ENCODE measurements at regions not wholly inside any gene's neighbourhood (a gene's known extent, or its start where the extent isn't known, plus 50 kb on each side); places are given as distances from the start of the nearest gene placed in this dataset.

GRCh38 chr4:128346054-128346716 is 58.6 kb upstream of the PGRMC2 start:
- Mint-ChIP-seq H3K9me3 (ENCODE audit: unreplicated experiment) (no peaks in the 10 kb centered on the region), H3K4me3 (ENCODE audit: unreplicated experiment) (no peak overlapping the region), H3K27ac (ENCODE audit: low read depth, unreplicated experiment) (no peak overlapping the region), H3K27me3 (ENCODE audit: insufficient read depth, unreplicated experiment) (no peaks in the 10 kb centered on the region), H3K4me1 (ENCODE audit: insufficient read depth, unreplicated experiment) (peaks cover 24% of the 10 kb centered on the region), H3K36me3 (ENCODE audit: insufficient read depth, unreplicated experiment) (no peaks in the 10 kb centered on the region)
- intact Hi-C loops (cut with micrococcal nuclease): no loop called here
- ChIA-PET CTCF (interaction anchor here (0.6 to 0.7 kb wide), 3 partner anchors 11 to 1263 kb away, joined by 3 to 5 read pairs (median 3); no protein-coding TSS in a partner anchor), POLR2A (interaction anchor here (1.0 kb wide), 1 partner anchor 19 kb away, joined by 3 read pairs; no protein-coding TSS in a partner anchor)
- TF ChIP-seq, protein P1, sequence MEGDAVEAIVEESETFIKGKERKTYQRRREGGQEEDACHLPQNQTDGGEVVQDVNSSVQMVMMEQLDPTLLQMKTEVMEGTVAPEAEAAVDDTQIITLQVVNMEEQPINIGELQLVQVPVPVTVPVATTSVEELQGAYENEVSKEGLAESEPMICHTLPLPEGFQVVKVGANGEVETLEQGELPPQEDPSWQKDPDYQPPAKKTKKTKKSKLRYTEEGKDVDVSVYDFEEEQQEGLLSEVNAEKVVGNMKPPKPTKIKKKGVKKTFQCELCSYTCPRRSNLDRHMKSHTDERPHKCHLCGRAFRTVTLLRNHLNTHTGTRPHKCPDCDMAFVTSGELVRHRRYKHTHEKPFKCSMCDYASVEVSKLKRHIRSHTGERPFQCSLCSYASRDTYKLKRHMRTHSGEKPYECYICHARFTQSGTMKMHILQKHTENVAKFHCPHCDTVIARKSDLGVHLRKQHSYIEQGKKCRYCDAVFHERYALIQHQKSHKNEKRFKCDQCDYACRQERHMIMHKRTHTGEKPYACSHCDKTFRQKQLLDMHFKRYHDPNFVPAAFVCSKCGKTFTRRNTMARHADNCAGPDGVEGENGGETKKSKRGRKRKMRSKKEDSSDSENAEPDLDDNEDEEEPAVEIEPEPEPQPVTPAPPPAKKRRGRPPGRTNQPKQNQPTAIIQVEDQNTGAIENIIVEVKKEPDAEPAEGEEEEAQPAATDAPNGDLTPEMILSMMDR (IDR thresholded peaks at IDR 0.05; ENCODE audit: unreplicated experiment): no peak
- no peak for DNase-seq (ENCODE audit: unreplicated experiment)
- no TSS peak for BruUV-seq (replicated peaks)

GRCh38 chr4:128345650-128346049 is 58.0 kb upstream of the PGRMC2 start:
- peaks cover 24% of the 10 kb centered on the region for H3K4me1 Mint-ChIP-seq (ENCODE audit: insufficient read depth, unreplicated experiment)
- no peak overlapping the region for H3K27ac Mint-ChIP-seq (ENCODE audit: low read depth, unreplicated experiment)
- TF ChIP-seq, protein P1 (IDR thresholded peaks at IDR 0.05; ENCODE audit: unreplicated experiment): no peak
- POLR2A ChIA-PET: interaction anchor here (1.0 kb wide), 1 partner anchor 18 kb away, joined by 3 read pairs; no protein-coding TSS in a partner anchor
- CTCF ChIA-PET: interaction anchor here (0.6 to 0.9 kb wide), 4 partner anchors 12 to 109 kb away, joined by 3 read pairs; no protein-coding TSS in a partner anchor
- H3K4me3 Mint-ChIP-seq (ENCODE audit: unreplicated experiment): no peak overlapping the region
- H3K9me3 Mint-ChIP-seq (ENCODE audit: unreplicated experiment): no peaks in the 10 kb centered on the region
- no TSS peak for BruUV-seq (replicated peaks)
- DNase-seq (ENCODE audit: unreplicated experiment): no peak
- H3K27me3 Mint-ChIP-seq (ENCODE audit: insufficient read depth, unreplicated experiment): no peaks in the 10 kb centered on the region
- intact Hi-C loops (cut with micrococcal nuclease): no loop called here
- no peaks in the 10 kb centered on the region for H3K36me3 Mint-ChIP-seq (ENCODE audit: insufficient read depth, unreplicated experiment)

DNA sequence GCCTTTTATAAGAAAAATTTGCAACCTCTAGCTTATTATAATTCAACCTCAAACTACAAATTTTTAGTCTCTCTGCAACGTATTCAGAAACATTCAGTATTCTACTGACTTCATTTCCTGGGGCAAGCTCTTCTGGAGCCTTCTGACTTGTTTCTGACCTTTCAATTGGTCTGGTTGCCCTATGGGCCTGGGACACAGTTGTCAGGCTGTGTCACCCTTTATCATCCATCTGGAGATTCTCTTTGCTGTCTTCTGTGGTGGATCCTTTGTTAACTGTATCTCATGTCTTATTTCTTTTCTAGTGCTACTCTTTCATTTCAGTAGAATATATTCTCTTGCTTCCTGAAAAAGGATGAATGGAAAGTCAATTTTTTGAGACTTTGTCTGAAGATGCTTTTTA is 55.1 kb upstream of the PGRMC2 start:
- Mint-ChIP-seq H3K27ac (ENCODE audit: low read depth, unreplicated experiment) (no peak overlapping the region), H3K4me1 (ENCODE audit: insufficient read depth, unreplicated experiment) (peaks cover 17% of the 10 kb centered on the region), H3K4me3 (ENCODE audit: unreplicated experiment) (no peak overlapping the region), H3K27me3 (ENCODE audit: insufficient read depth, unreplicated experiment) (no peaks in the 10 kb centered on the region), H3K9me3 (ENCODE audit: unreplicated experiment) (no peaks in the 10 kb centered on the region), H3K36me3 (ENCODE audit: insufficient read depth, unreplicated experiment) (no peaks in the 10 kb centered on the region)
- intact Hi-C loops (cut with micrococcal nuclease): no loop called here
- TF ChIP-seq, protein P1 (IDR thresholded peaks at IDR 0.05; ENCODE audit: unreplicated experiment): no peak
- ChIA-PET POLR2A (no interaction called here), CTCF (no interaction called here)
- DNase-seq (ENCODE audit: unreplicated experiment): no peak
- BruUV-seq (replicated peaks): no TSS peak

- Mint-ChIP-seq H3K36me3 (ENCODE audit: insufficient read depth, unreplicated experiment) (no peaks in the 10 kb centered on the region), H3K4me3 (ENCODE audit: unreplicated experiment) (no peak overlapping the region), H3K27ac (ENCODE audit: low read depth, unreplicated experiment) (no peak overlapping the region), H3K4me1 (ENCODE audit: insufficient read depth, unreplicated experiment) (peaks cover 12% of the 10 kb centered on the region), H3K27me3 (ENCODE audit: insufficient read depth, unreplicated experiment) (no peaks in the 10 kb centered on the region), H3K9me3 (ENCODE audit: unreplicated experiment) (no peaks in the 10 kb centered on the region)
- ChIA-PET POLR2A (no interaction called here), CTCF (interaction anchor here (0.7 kb wide), 1 partner anchor 27 kb away, joined by 3 read pairs; no protein-coding TSS in a partner anchor)
- no TSS peak for BruUV-seq (replicated peaks)
- intact Hi-C loops (cut with micrococcal nuclease): no loop called here
- TF ChIP-seq, protein P1 (IDR thresholded peaks at IDR 0.05; ENCODE audit: unreplicated experiment): no peak
- DNase-seq (ENCODE audit: unreplicated experiment): no peak
These were observed 54.0 kb upstream of the PGRMC2 start for GRCh38 chr4:128341634-128342033.

All from MCF 10A (cell line).